RWPE1 (cell line): ENCODE measurements at regions not wholly inside any gene's neighbourhood (a gene's known extent, or its start where the extent isn't known, plus 50 kb on each side); places are given as distances from the start of the nearest gene placed in this dataset.

Experiments used
- CTCF ChIA-PET: fragments of 350-600 bp; sonication (Branson Sonifier 250); formaldehyde crosslinking; extraction: SDS; loops from one replicate; lab custom pipeline; 2021; lab: Yijun Ruan, JAX
- POLR2A ChIA-PET: fragments of 400-600 bp; formaldehyde crosslinking; extraction: SDS; loops from one replicate; lab custom pipeline; 2020; ENCODE audit warnings: antibody characterized with exemption; ENCODE audit not compliant: low non-redundant PET; lab: Yijun Ruan, JAX
- DNase-seq: peaks from one replicate; pipeline ENCODE4 v3.0.0; 2012; ENCODE audit warnings: low spot score
- H3K27ac ChIP-seq: fragments of 450-650 bp; 2 replicates; pipeline ENCODE4 v1.5.1; 2017
- CTCF ChIP-seq: fragments of 450-650 bp; conservative IDR thresholded peaks from 2 replicates; pipeline ENCODE4 v1.5.1; 2017; ENCODE audit warnings: low read depth, mild to moderate bottlenecking

GRCh38 chr19:31105761-31106160 lies 243.5 kb downstream of the TSHZ3 start:
- H3K27ac ChIP-seq: no peak overlapping the region
- DNase-seq: no peak
- CTCF ChIA-PET: no interaction called here
- POLR2A ChIA-PET: no interaction called here
- no peak for TF ChIP-seq CTCF

- CTCF ChIA-PET: no interaction called here
- POLR2A ChIA-PET: no interaction called here
Measured at GRCh38 chr19:31104451-31104850, 244.8 kb downstream of the TSHZ3 start.

GRCh38 chr19:31103228-31103627 lies 246.0 kb downstream of the TSHZ3 start:
- ChIA-PET CTCF (interaction anchor here (0.7 kb wide), 1 partner anchor 8 kb away, joined by 4 read pairs; no protein-coding TSS in a partner anchor), POLR2A (no interaction called here)
- no peak for TF ChIP-seq CTCF
- no peak for DNase-seq
- H3K27ac ChIP-seq: no peak overlapping the region

More at GRCh38 chr19:31104451-31104850, 244.8 kb downstream of the TSHZ3 start:
- no peak for DNase-seq
- no peak for TF ChIP-seq CTCF
- no peak overlapping the region for H3K27ac ChIP-seq

GRCh38 chr19:31102674-31103073 lies 246.6 kb downstream of the TSHZ3 start:
- DNase-seq: no peak
- no peak for TF ChIP-seq CTCF
- POLR2A ChIA-PET: no interaction called here
- CTCF ChIA-PET: interaction anchor here (0.7 kb wide), 1 partner anchor 8 kb away, joined by 4 read pairs; no protein-coding TSS in a partner anchor
- H3K27ac ChIP-seq: no peak overlapping the region

- TF ChIP-seq CTCF: no peak
- CTCF ChIA-PET: interaction anchor here (0.5 kb wide), 1 partner anchor 46 kb away, joined by 3 read pairs; no protein-coding TSS in a partner anchor
- DNase-seq: no peak
- H3K27ac ChIP-seq: no peak overlapping the region
- POLR2A ChIA-PET: no interaction called here
Measured at GRCh38 chr19:31100981-31101380, 248.3 kb downstream of the TSHZ3 start.

- no peak for TF ChIP-seq CTCF
- ChIA-PET CTCF (no interaction called here), POLR2A (no interaction called here)
- no peak for DNase-seq
- no peak overlapping the region for H3K27ac ChIP-seq
Measured at GRCh38 chr19:31100206-31100590, 249.0 kb downstream of the TSHZ3 start.
